ENCODE measurements at regions not wholly inside any gene's neighbourhood (a gene's known extent, or its start where the extent isn't known, plus 50 kb on each side); places are given as distances from the start of the nearest gene placed in this dataset.

GRCh38 chr9:12497790-12498189 is 195.4 kb upstream of the TYRP1 start:
- TF ChIP-seq CTCF (IDR thresholded peaks at IDR 0.05) (no peak), POLR2A (IDR thresholded peaks at IDR 0.05) (no peak)
- Histone ChIP-seq H3K4me1 (no peaks in the 10 kb centered on the region), H3K36me3 (replicated peaks in 1 of 2; ENCODE audit: insufficient read depth in 1 of 2, low read depth in 2 of 2) (no peaks in the 10 kb centered on the region), H3K4me3 (no peak overlapping the region), H3K27me3 (no peaks in the 10 kb centered on the region), H3K27ac (no peak overlapping the region), H3K9me3 (no peaks in the 10 kb centered on the region)
- intact Hi-C loops (cut with DNase I), result no loop called here
- DNase-seq (no peak), ATAC-seq (no peak)

- Histone ChIP-seq H3K4me1 (no peaks in the 10 kb centered on the region), H3K9me3 (no peaks in the 10 kb centered on the region), H3K27ac (no peak overlapping the region), H3K4me3 (no peak overlapping the region), H3K27me3 (no peaks in the 10 kb centered on the region), H3K36me3 (replicated peaks in 1 of 2; ENCODE audit: insufficient read depth in 1 of 2, low read depth in 2 of 2) (no peaks in the 10 kb centered on the region)
- no peak for ATAC-seq
- DNase-seq, result no peak
- intact Hi-C loops (cut with DNase I), result no loop called here
- WGBS, 2 donors, result 87 to 88% methylated on average over 4 of the region's 4 CpGs
- TF ChIP-seq CTCF (IDR thresholded peaks at IDR 0.05) (no peak), POLR2A (IDR thresholded peaks at IDR 0.05) (no peak)
Measured at GRCh38 chr9:12502520-12502919, 190.7 kb upstream of the TYRP1 start.

DNA sequence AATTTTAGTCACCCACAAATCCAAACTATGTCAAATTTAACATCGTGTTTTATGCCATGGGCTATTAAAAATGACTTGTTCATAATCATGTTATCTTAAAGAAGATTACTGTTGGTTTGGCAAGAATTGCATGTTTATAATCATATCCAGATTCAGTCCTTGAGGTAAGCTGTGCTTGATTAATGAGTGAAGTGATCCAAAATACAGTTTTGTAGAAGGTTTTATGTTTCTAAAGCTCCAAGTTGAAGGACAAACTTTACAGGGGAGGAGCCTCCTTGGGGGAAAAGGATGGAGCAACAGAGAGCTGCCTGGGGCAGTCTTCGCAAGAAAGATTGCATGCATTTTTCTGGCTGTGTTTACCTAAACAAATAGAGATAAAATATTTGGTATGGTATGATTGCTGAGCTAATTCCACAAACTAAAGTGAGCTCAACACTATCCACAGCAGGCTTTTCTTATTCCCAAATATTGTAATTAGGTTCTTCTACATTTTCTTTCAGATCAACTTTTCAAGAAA is 189.5 kb upstream of the TYRP1 start:
- Histone ChIP-seq H3K27me3 (no peaks in the 10 kb centered on the region), H3K4me3 (no peak overlapping the region), H3K4me1 (no peaks in the 10 kb centered on the region), H3K9me3 (no peaks in the 10 kb centered on the region), H3K36me3 (replicated peaks in 1 of 2; ENCODE audit: insufficient read depth in 1 of 2, low read depth in 2 of 2) (no peaks in the 10 kb centered on the region), H3K27ac (no peak overlapping the region)
- intact Hi-C loops (cut with DNase I), result no loop called here
- no peak for ATAC-seq
- DNase-seq, result no peak
- WGBS, 2 donors, result 23 to 38% methylated on average over 2 of the region's 2 CpGs
- TF ChIP-seq POLR2A (IDR thresholded peaks at IDR 0.05), result no peak

DNA sequence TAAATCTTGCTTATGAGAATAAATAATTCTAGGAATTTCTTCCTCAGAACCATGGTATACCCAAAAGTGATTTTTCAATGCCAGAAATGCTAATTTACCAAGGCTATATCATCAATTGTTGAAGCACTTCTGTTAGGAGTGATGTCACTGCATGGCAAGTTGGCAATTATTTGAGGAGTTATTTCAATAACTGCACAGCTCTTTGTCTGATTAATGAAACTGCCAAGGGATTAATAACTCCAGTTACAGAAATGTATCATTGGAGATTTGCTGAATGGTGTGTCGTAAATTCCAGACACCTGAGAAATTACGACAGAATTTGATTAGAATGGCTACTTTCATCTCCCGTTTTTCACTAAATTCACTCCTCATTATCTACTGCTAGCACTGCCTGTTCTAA is 182.6 kb upstream of the TYRP1 start:
- Histone ChIP-seq H3K9me3 (no peaks in the 10 kb centered on the region), H3K27ac (no peak overlapping the region), H3K4me3 (no peak overlapping the region), H3K4me1 (no peaks in the 10 kb centered on the region), H3K36me3 (replicated peaks in 1 of 2; ENCODE audit: insufficient read depth in 1 of 2, low read depth in 2 of 2) (no peaks in the 10 kb centered on the region), H3K27me3 (no peaks in the 10 kb centered on the region)
- no peak for ATAC-seq
- no peak for TF ChIP-seq POLR2A (IDR thresholded peaks at IDR 0.05)
- no peak for TF ChIP-seq CTCF (IDR thresholded peaks at IDR 0.05)
- intact Hi-C loops (cut with DNase I), result no loop called here
- no peak for DNase-seq
- 33 to 43% methylated on average over 3 of the region's 3 CpGs for WGBS, 2 donors

DNA sequence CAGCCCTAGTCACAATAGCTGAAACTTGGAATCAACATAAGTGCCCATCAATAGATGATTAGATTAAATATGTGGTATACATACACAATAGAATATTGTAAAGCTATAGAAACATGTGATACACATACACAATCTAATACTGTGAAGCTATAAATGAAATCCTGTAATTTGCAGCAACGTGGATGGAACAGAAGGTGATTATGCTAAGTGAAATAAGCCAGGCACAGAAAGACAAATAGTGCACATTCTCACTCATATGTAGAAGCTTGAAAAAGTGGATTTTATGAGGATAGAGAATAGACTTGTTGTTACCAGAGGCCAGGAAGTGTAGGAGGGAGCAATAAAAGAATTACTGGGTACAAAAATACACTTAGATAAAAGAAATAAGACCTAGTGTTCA is 181.5 kb upstream of the TYRP1 start:
- DNase-seq (no peak), ATAC-seq (no peak)
- H3K27me3 ChIP-seq, result no peaks in the 10 kb centered on the region
- H3K27ac ChIP-seq, result no peak overlapping the region
- no peak overlapping the region for H3K4me3 ChIP-seq
- H3K36me3 ChIP-seq (replicated peaks in 1 of 2; ENCODE audit: insufficient read depth in 1 of 2, low read depth in 2 of 2), result no peaks in the 10 kb centered on the region
- no peaks in the 10 kb centered on the region for H3K9me3 ChIP-seq
- TF ChIP-seq POLR2A (IDR thresholded peaks at IDR 0.05) (no peak), CTCF (IDR thresholded peaks at IDR 0.05) (no peak)
- intact Hi-C loops (cut with DNase I), result no loop called here
- 28 to 36% methylated on average over 1 of the region's 1 CpG for WGBS, 2 donors
- H3K4me1 ChIP-seq, result no peaks in the 10 kb centered on the region

All from body of pancreas (tissue), 4 donors.